ENCODE measurements at regions not wholly inside any gene's neighbourhood (a gene's known extent, or its start where the extent isn't known, plus 50 kb on each side); places are given as distances from the start of the nearest gene placed in this dataset.

GRCh38 chr1:90204780-90205179, 209.9 kb downstream of the ZNF326 start:
- H3K36me3 ChIP-seq (ENCODE audit: control insufficient read depth, insufficient read depth, low read length): no peaks in the 10 kb centered on the region
- H3K27ac ChIP-seq (ENCODE audit: low read depth, low read length): no peak overlapping the region

DNA sequence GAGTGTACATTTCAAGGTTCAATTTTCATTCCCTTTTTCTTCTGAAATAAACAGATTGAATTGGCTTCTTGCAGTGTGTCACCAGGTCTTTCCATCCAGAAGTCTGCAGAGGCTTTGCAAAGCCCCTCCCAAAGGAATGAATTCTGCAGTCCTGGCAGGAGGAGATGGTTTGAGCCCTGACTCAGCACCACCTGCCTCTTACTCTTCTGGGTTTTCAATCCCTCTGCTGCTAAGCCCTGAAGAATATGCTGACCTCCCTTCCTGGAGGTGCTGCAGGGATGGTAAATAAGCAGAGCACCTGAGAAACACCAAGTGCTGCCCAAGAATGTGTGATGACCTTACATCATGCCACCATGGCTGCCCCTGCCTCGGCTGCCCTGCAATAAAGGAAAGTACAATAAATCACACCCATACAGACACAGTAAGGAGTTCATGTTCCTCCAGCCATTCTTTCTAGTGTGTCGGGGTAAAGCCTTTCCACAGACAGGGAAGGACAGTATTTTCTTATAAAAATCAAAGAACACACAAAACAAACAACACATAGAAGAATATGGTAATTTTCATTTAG, 209.2 kb downstream of the ZNF326 start:
- Histone ChIP-seq H3K36me3 (ENCODE audit: control insufficient read depth, insufficient read depth, low read length) (no peaks in the 10 kb centered on the region), H3K27ac (ENCODE audit: low read depth, low read length) (no peak overlapping the region)

More at GRCh38 chr1:90204780-90205179, 209.9 kb downstream of the ZNF326 start:
- H3K4me1 ChIP-seq (ENCODE audit: control insufficient read depth, insufficient read depth, low read length): peaks cover 14% of the 10 kb centered on the region
- no peak overlapping the region for H3K9ac ChIP-seq (ENCODE audit: low read depth, low read length)
- no peak overlapping the region for H3K4me3 ChIP-seq (ENCODE audit: low read depth, low read length)
- no peaks in the 10 kb centered on the region for H3K27me3 ChIP-seq (ENCODE audit: control insufficient read depth, insufficient read depth, low read length)
- no peaks in the 10 kb centered on the region for H3K9me3 ChIP-seq (ENCODE audit: control insufficient read depth, insufficient read depth, low read length)

DNA sequence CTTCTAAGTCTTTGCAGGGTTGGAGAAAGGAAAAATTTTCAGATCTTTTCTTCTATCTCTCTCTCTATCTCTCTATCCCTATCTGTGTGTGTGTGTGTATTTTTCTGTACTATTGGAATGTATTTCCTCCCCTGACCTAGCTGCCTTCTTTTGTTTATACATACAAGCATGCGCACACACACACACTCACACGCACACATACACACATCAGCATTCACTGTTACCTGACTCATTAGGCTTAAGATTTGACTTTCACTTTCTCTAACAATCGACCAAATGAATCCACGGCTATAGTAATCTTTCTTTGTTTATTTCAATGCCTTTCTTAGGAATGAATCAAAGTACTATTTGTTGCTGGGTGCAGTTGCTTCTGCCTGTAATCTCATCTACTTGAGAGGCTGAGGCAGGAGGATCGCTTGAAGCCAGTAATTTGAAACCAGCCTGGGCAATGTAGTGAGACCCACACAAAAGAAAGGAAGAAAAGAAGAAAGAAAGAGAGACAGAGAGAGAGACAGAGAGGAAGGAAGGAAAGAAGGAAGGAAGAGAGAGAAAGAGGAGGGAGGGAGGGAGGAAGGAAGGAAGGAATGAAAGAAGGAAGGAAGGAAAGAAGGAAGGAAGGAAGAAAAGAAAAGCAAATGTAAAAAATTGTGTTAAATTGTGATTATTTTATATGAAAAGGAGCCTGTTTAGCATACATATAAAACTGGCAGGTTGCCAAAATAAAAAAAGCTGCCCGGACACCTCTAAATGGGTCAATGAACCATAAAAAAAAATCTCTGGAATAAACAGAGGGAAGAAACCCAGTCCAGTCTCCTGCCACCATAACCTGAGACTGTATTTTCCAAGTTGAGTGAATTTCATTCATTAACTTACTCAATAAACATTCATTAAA, 206.8 kb downstream of the ZNF326 start:
- Histone ChIP-seq H3K9me3 (ENCODE audit: control insufficient read depth, insufficient read depth, low read length) (no peaks in the 10 kb centered on the region), H3K4me3 (ENCODE audit: low read depth, low read length) (no peak overlapping the region), H3K27me3 (ENCODE audit: control insufficient read depth, insufficient read depth, low read length) (no peaks in the 10 kb centered on the region), H3K9ac (ENCODE audit: low read depth, low read length) (no peak overlapping the region), H3K27ac (ENCODE audit: low read depth, low read length) (no peak overlapping the region), H3K36me3 (ENCODE audit: control insufficient read depth, insufficient read depth, low read length) (no peaks in the 10 kb centered on the region), H3K4me1 (ENCODE audit: control insufficient read depth, insufficient read depth, low read length) (peaks cover 17% of the 10 kb centered on the region; the same call in 1 of the 2 replicates)

More for the DNA sequence above, 209.2 kb downstream of the ZNF326 start:
- H3K9ac ChIP-seq (ENCODE audit: low read depth, low read length): no peak overlapping the region
- H3K27me3 ChIP-seq (ENCODE audit: control insufficient read depth, insufficient read depth, low read length): no peaks in the 10 kb centered on the region
- H3K9me3 ChIP-seq (ENCODE audit: control insufficient read depth, insufficient read depth, low read length): no peaks in the 10 kb centered on the region
- peaks cover 15% of the 10 kb centered on the region for H3K4me1 ChIP-seq (ENCODE audit: control insufficient read depth, insufficient read depth, low read length)
- H3K4me3 ChIP-seq (ENCODE audit: low read depth, low read length): no peak overlapping the region

GRCh38 chr1:90200646-90201205, 205.8 kb downstream of the ZNF326 start:
- peaks cover 17% of the 10 kb centered on the region; the same call in 1 of the 2 replicates for H3K4me1 ChIP-seq (ENCODE audit: control insufficient read depth, insufficient read depth, low read length)
- no peaks in the 10 kb centered on the region for H3K27me3 ChIP-seq (ENCODE audit: control insufficient read depth, insufficient read depth, low read length)
- no peak overlapping the region for H3K27ac ChIP-seq (ENCODE audit: low read depth, low read length)
- no peaks in the 10 kb centered on the region for H3K9me3 ChIP-seq (ENCODE audit: control insufficient read depth, insufficient read depth, low read length)
- H3K4me3 ChIP-seq (ENCODE audit: low read depth, low read length): no peak overlapping the region
- no peak overlapping the region for H3K9ac ChIP-seq (ENCODE audit: low read depth, low read length)
- H3K36me3 ChIP-seq (ENCODE audit: control insufficient read depth, insufficient read depth, low read length): no peaks in the 10 kb centered on the region

- Histone ChIP-seq H3K9me3 (ENCODE audit: control insufficient read depth, insufficient read depth, low read length) (no peaks in the 10 kb centered on the region), H3K36me3 (ENCODE audit: control insufficient read depth, insufficient read depth, low read length) (no peaks in the 10 kb centered on the region), H3K27me3 (ENCODE audit: control insufficient read depth, insufficient read depth, low read length) (no peaks in the 10 kb centered on the region), H3K4me3 (ENCODE audit: low read depth, low read length) (no peak overlapping the region), H3K9ac (ENCODE audit: low read depth, low read length) (no peak overlapping the region), H3K27ac (ENCODE audit: low read depth, low read length) (no peak overlapping the region), H3K4me1 (ENCODE audit: control insufficient read depth, insufficient read depth, low read length) (peaks cover 17% of the 10 kb centered on the region; the same call in 1 of the 2 replicates)
These were observed 203.9 kb downstream of the ZNF326 start for GRCh38 chr1:90198616-90199332.

- Histone ChIP-seq H3K4me1 (ENCODE audit: control insufficient read depth, insufficient read depth, low read length) (no peaks in the 10 kb centered on the region; the same call in 1 of the 2 replicates), H3K36me3 (ENCODE audit: control insufficient read depth, insufficient read depth, low read length) (no peaks in the 10 kb centered on the region), H3K27me3 (ENCODE audit: control insufficient read depth, insufficient read depth, low read length) (no peaks in the 10 kb centered on the region), H3K4me3 (ENCODE audit: low read depth, low read length) (no peak overlapping the region), H3K9me3 (ENCODE audit: control insufficient read depth, insufficient read depth, low read length) (no peaks in the 10 kb centered on the region), H3K9ac (ENCODE audit: low read depth, low read length) (no peak overlapping the region), H3K27ac (ENCODE audit: low read depth, low read length) (no peak overlapping the region)
These were observed 198.2 kb downstream of the ZNF326 start for GRCh38 chr1:90193116-90193515.

GRCh38 chr1:90192408-90192807, 197.5 kb downstream of the ZNF326 start:
- H3K36me3 ChIP-seq (ENCODE audit: control insufficient read depth, insufficient read depth, low read length): no peaks in the 10 kb centered on the region
- H3K27me3 ChIP-seq (ENCODE audit: control insufficient read depth, insufficient read depth, low read length): no peaks in the 10 kb centered on the region
- H3K4me3 ChIP-seq (ENCODE audit: low read depth, low read length): no peak overlapping the region
- no peak overlapping the region for H3K27ac ChIP-seq (ENCODE audit: low read depth, low read length)
- no peaks in the 10 kb centered on the region for H3K9me3 ChIP-seq (ENCODE audit: control insufficient read depth, insufficient read depth, low read length)
- H3K9ac ChIP-seq (ENCODE audit: low read depth, low read length): no peak overlapping the region
- no peaks in the 10 kb centered on the region for H3K4me1 ChIP-seq (ENCODE audit: control insufficient read depth, insufficient read depth, low read length)

GRCh38 chr1:90190523-90190922, 195.6 kb downstream of the ZNF326 start:
- Histone ChIP-seq H3K27ac (ENCODE audit: low read depth, low read length) (no peak overlapping the region), H3K27me3 (ENCODE audit: control insufficient read depth, insufficient read depth, low read length) (no peaks in the 10 kb centered on the region), H3K9ac (ENCODE audit: low read depth, low read length) (no peak overlapping the region), H3K9me3 (ENCODE audit: control insufficient read depth, insufficient read depth, low read length) (no peaks in the 10 kb centered on the region), H3K4me3 (ENCODE audit: low read depth, low read length) (no peak overlapping the region), H3K4me1 (ENCODE audit: control insufficient read depth, insufficient read depth, low read length) (no peaks in the 10 kb centered on the region), H3K36me3 (ENCODE audit: control insufficient read depth, insufficient read depth, low read length) (no peaks in the 10 kb centered on the region)

GRCh38 chr1:90189889-90190288, 195.0 kb downstream of the ZNF326 start:
- no peaks in the 10 kb centered on the region for H3K9me3 ChIP-seq (ENCODE audit: control insufficient read depth, insufficient read depth, low read length)
- no peaks in the 10 kb centered on the region for H3K27me3 ChIP-seq (ENCODE audit: control insufficient read depth, insufficient read depth, low read length)
- no peak overlapping the region for H3K27ac ChIP-seq (ENCODE audit: low read depth, low read length)
- no peaks in the 10 kb centered on the region for H3K36me3 ChIP-seq (ENCODE audit: control insufficient read depth, insufficient read depth, low read length)
- H3K4me3 ChIP-seq (ENCODE audit: low read depth, low read length): no peak overlapping the region
- H3K9ac ChIP-seq (ENCODE audit: low read depth, low read length): no peak overlapping the region
- no peaks in the 10 kb centered on the region for H3K4me1 ChIP-seq (ENCODE audit: control insufficient read depth, insufficient read depth, low read length)

GRCh38 chr1:90187323-90187585, 192.3 kb downstream of the ZNF326 start:
- Histone ChIP-seq H3K36me3 (ENCODE audit: control insufficient read depth, insufficient read depth, low read length) (no peaks in the 10 kb centered on the region), H3K4me3 (ENCODE audit: low read depth, low read length) (no peak overlapping the region), H3K9ac (ENCODE audit: low read depth, low read length) (no peak overlapping the region), H3K9me3 (ENCODE audit: control insufficient read depth, insufficient read depth, low read length) (no peaks in the 10 kb centered on the region), H3K4me1 (ENCODE audit: control insufficient read depth, insufficient read depth, low read length) (no peaks in the 10 kb centered on the region), H3K27ac (ENCODE audit: low read depth, low read length) (no peak overlapping the region), H3K27me3 (ENCODE audit: control insufficient read depth, insufficient read depth, low read length) (no peaks in the 10 kb centered on the region)
